H1 (cell line): ENCODE measurements at regions not wholly inside any gene's neighbourhood (a gene's known extent, or its start where the extent isn't known, plus 50 kb on each side); places are given as distances from the start of the nearest gene placed in this dataset.

ENCODE experiments used
- CBX8 ChIP-seq: fragments of 300-800, 300-1000 bp; sonication (generic); IDR thresholded peaks from 2 replicates; pipeline ENCODE4 v1.7.1; 2016; ENCODE audit warnings: low read depth, low read length, borderline replicate concordance
- CTCF ChIP-seq, 3 experiments: IDR thresholded peaks; 1 replicate in 2 of 3; 2 replicates in 1 of 3; pipeline versions ENCODE4 v1.5.1 to v1.6.1; 2011; ENCODE audit warnings: low read length in 3 of 3, mild to moderate bottlenecking in 3 of 3, inconsistent platforms in 2 of 3, low read depth in 1 of 3, moderate library complexity in 1 of 3; ENCODE audit not compliant: insufficient read depth in 1 of 3; ENCODE audit errors: control extremely low read depth in 1 of 3
- HDAC6 ChIP-seq: IDR thresholded peaks from one replicate; pipeline ENCODE4 v1.7.1; 2012; ENCODE audit warnings: low read depth, mild to moderate bottlenecking, inconsistent platforms, low read length, moderate library complexity
- ZNF274 ChIP-seq: IDR thresholded peaks from 2 replicates; pipeline ENCODE4 v1.7.0; 2012; ENCODE audit warnings: low read length, borderline replicate concordance; ENCODE audit errors: extremely low read depth

- TF ChIP-seq ZNF274 = no peak
- TF ChIP-seq CBX8 = no peak
- TF ChIP-seq HDAC6 = no peak
- TF ChIP-seq CTCF (IDR thresholded peaks at IDR 0.05; ENCODE audit: control extremely low read depth in 1 of 3, insufficient read depth in 1 of 3, low read depth in 1 of 3, low read length in 3 of 3) = no peak
Measured at GRCh38 chr2:8528863-8529262, 153.0 kb upstream of the ID2 start (continued).
